ENCODE measurements at regions not wholly inside any gene's neighbourhood (a gene's known extent, or its start where the extent isn't known, plus 50 kb on each side); places are given as distances from the start of the nearest gene placed in this dataset.

DNA sequence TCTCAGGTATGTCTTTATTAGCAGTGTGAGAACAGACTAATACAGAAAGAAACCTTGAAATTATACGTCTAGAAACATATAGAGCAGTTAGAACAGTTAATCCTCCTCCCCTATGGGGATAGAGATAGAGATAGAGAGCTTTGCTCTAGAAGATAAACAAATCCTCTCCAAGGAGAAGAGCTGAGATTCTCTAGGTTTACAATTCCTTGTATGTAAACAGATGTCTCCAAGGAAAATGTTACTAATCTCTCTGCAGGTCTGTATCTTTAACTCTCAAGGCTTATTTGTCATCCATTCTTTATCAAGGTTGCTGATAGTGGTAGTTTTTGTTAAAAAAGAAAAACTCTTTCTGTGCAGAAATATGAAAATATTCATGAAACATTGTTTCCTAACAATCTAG is 282.1 kb upstream of the GIMD1 start:
- ChIA-PET POLR2A (no interaction called here), CTCF (no interaction called here)
- DNase-seq (ENCODE audit: extremely low spot score) = no peak
- no peak for TF ChIP-seq FOXK2 (IDR thresholded peaks at IDR 0.05)
- TF ChIP-seq HDGF (IDR thresholded peaks at IDR 0.05; ENCODE audit: borderline replicate concordance) = no peak
- no peak for TF ChIP-seq L3MBTL2 (conservative IDR thresholded peaks at IDR 0.05)
- no peak for TF ChIP-seq ARNT (IDR thresholded peaks at IDR 0.05)
- TF ChIP-seq FOXM1 (IDR thresholded peaks at IDR 0.05; ENCODE audit: borderline replicate concordance) = no peak
- no peak for TF ChIP-seq NFRKB (IDR thresholded peaks at IDR 0.05)
- TF ChIP-seq ZNF384 (IDR thresholded peaks at IDR 0.05) = no peak
- no peak for TF ChIP-seq LEF1 (IDR thresholded peaks at IDR 0.05; ENCODE audit: borderline replicate concordance)
- no peak for TF ChIP-seq CTBP1 (IDR thresholded peaks at IDR 0.05; ENCODE audit: borderline replicate concordance)
- no peak for TF ChIP-seq SUZ12 (IDR thresholded peaks at IDR 0.05)
- no peak for TF ChIP-seq ELF4 (IDR thresholded peaks at IDR 0.05)
- TF ChIP-seq BHLHE40 (IDR thresholded peaks at IDR 0.05; ENCODE audit: borderline replicate concordance) = no peak
- no peak for TF ChIP-seq FOXA1 (IDR thresholded peaks at IDR 0.05)
- no peak for TF ChIP-seq TARDBP (IDR thresholded peaks at IDR 0.05)
- TF ChIP-seq, protein P1, sequence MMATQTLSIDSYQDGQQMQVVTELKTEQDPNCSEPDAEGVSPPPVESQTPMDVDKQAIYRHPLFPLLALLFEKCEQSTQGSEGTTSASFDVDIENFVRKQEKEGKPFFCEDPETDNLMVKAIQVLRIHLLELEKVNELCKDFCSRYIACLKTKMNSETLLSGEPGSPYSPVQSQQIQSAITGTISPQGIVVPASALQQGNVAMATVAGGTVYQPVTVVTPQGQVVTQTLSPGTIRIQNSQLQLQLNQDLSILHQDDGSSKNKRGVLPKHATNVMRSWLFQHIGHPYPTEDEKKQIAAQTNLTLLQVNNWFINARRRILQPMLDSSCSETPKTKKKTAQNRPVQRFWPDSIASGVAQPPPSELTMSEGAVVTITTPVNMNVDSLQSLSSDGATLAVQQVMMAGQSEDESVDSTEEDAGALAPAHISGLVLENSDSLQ (IDR thresholded peaks at IDR 0.05) = no peak

DNA sequence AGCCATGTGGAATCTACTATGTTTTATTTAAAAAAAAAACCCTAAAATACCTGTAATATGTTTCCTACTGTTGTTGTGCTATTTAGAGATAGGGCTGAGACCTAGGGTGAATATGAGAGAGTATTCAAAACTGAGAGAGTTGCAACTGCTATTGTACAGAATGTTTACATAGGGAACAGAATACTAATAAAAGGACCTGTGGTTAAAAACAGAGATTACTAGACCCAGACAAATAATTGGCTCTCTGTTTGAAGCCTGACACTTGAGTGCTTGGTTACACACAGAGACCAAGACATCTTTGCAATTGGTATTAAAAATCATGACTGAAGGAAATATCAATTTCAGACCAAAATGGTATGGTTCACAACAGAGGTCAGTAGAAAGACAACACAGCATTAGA is 278.9 kb upstream of the GIMD1 start:
- POLR2A ChIA-PET = no interaction called here
- TF ChIP-seq NFRKB (IDR thresholded peaks at IDR 0.05) (no peak), FOXA1 (IDR thresholded peaks at IDR 0.05) (no peak), ELF4 (IDR thresholded peaks at IDR 0.05) (no peak), CTBP1 (IDR thresholded peaks at IDR 0.05; ENCODE audit: borderline replicate concordance) (no peak), SP1 (IDR thresholded peaks at IDR 0.05) (no peak), HDGF (IDR thresholded peaks at IDR 0.05; ENCODE audit: borderline replicate concordance) (no peak), L3MBTL2 (conservative IDR thresholded peaks at IDR 0.05) (no peak), ZNF384 (IDR thresholded peaks at IDR 0.05) (no peak), SUZ12 (IDR thresholded peaks at IDR 0.05) (no peak), FOXM1 (IDR thresholded peaks at IDR 0.05; ENCODE audit: borderline replicate concordance) (no peak), ARNT (IDR thresholded peaks at IDR 0.05) (no peak), TARDBP (IDR thresholded peaks at IDR 0.05) (no peak), BHLHE40 (IDR thresholded peaks at IDR 0.05; ENCODE audit: borderline replicate concordance) (no peak)
- TF ChIP-seq, protein P1 (IDR thresholded peaks at IDR 0.05) = no peak
- DNase-seq (ENCODE audit: extremely low spot score) = no peak

DNA sequence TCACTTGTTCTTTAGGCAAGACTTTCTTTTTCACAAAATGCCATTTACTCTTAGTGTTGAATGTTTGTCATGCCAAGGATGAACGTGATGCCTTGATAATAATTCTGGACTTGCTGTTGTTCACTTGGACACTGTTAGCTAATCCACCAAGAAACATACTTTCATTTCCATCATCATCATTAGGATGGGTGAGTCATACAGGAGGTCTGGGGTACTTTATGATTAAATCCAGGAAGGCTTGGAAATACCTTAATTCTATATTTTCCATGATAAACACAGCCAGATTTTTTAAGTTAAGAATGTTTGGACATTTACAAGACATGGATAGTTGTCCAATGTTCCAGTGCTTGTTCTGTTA is 260.7 kb upstream of the GIMD1 start:
- ChIA-PET CTCF (no interaction called here), POLR2A (no interaction called here)
- TF ChIP-seq L3MBTL2 (conservative IDR thresholded peaks at IDR 0.05) (no peak), HDGF (IDR thresholded peaks at IDR 0.05; ENCODE audit: borderline replicate concordance) (no peak), FOXA1 (IDR thresholded peaks at IDR 0.05) (no peak), ELF4 (IDR thresholded peaks at IDR 0.05) (no peak), CTBP1 (IDR thresholded peaks at IDR 0.05; ENCODE audit: borderline replicate concordance) (no peak), SP1 (IDR thresholded peaks at IDR 0.05) (no peak), ZNF384 (IDR thresholded peaks at IDR 0.05) (no peak), LEF1 (IDR thresholded peaks at IDR 0.05; ENCODE audit: borderline replicate concordance) (no peak), BHLHE40 (IDR thresholded peaks at IDR 0.05; ENCODE audit: borderline replicate concordance) (no peak), ARNT (IDR thresholded peaks at IDR 0.05) (no peak), FOXM1 (IDR thresholded peaks at IDR 0.05; ENCODE audit: borderline replicate concordance) (no peak)
- TF ChIP-seq, protein P1 (IDR thresholded peaks at IDR 0.05) = no peak
- no peak for DNase-seq (ENCODE audit: extremely low spot score)

More for the DNA sequence above, 278.9 kb upstream of the GIMD1 start:
- CTCF ChIA-PET = no interaction called here

DNA sequence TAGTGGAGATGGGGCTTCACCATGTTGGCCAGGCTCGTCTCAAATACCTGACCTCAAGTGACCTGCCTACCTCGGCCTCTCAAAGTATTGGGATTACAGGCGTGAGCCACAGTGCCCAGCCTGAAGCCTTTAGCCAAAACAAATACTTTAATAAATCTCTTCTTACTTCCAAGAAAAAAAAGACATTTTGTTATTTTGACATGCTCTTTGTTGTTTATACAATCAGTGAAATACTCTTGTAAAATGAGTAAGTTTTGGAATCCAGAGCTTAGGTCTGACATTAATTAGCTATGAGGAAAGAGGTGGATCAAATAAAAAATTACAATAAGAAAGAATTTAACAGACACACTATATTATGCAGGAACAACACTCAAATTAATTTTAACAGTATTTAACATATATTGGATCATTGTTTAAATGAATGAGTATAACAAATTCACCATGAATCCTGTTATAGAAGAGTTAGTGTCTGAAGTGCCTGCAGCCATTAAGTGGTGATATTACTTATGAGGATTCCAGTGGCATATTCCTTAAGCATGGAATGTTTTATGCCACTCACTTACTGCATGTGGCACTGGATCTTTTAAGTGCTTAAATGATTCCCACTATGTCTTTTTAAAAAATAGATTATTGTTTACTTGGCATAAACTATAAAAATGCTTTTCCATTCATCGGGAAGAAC is 260.1 kb upstream of the GIMD1 start:
- no peak for DNase-seq (ENCODE audit: extremely low spot score)
- ChIA-PET POLR2A (no interaction called here), CTCF (no interaction called here)
- TF ChIP-seq SP1 (IDR thresholded peaks at IDR 0.05) (no peak), ARNT (IDR thresholded peaks at IDR 0.05) (no peak), CTBP1 (IDR thresholded peaks at IDR 0.05; ENCODE audit: borderline replicate concordance) (no peak), SUZ12 (IDR thresholded peaks at IDR 0.05) (no peak), ZNF384 (IDR thresholded peaks at IDR 0.05) (no peak), LEF1 (IDR thresholded peaks at IDR 0.05; ENCODE audit: borderline replicate concordance) (no peak), L3MBTL2 (conservative IDR thresholded peaks at IDR 0.05) (no peak), ELF4 (IDR thresholded peaks at IDR 0.05) (no peak), TARDBP (IDR thresholded peaks at IDR 0.05) (no peak)
- TF ChIP-seq, protein P1 (IDR thresholded peaks at IDR 0.05) = no peak

DNA sequence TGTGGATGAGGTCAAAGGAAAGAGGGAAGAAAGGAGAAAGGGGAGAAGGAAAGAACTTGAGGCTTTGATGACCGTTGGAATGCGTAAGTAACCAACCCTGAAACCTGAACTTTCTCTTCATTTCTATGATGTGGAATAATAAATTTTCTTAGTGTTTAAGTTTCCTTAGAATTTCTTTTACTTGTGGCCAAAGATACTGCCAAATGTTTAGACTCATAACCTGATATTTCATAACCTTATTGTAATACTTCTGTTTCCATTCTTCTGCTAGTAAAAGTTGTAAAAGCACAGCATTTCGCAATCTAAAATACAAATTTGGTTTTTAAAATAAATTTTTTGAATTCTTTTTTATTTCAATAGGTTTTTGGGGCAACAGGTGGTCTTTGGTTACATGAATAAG is 258.5 kb upstream of the GIMD1 start:
- CTCF ChIA-PET = interaction anchor here (0.6 kb wide), 1 partner anchor 25 kb away, joined by 8 read pairs; no protein-coding TSS in a partner anchor
- no peak for DNase-seq (ENCODE audit: extremely low spot score)
- no peak for TF ChIP-seq ELF4 (IDR thresholded peaks at IDR 0.05)
- no peak for TF ChIP-seq HDGF (IDR thresholded peaks at IDR 0.05; ENCODE audit: borderline replicate concordance)
- no peak for TF ChIP-seq SP1 (IDR thresholded peaks at IDR 0.05)
- TF ChIP-seq FOXA1 (IDR thresholded peaks at IDR 0.05) = no peak
- TF ChIP-seq TARDBP (IDR thresholded peaks at IDR 0.05) = no peak
- no peak for TF ChIP-seq FOXK2 (IDR thresholded peaks at IDR 0.05)
- TF ChIP-seq FOXM1 (IDR thresholded peaks at IDR 0.05; ENCODE audit: borderline replicate concordance) = no peak
- POLR2A ChIA-PET = no interaction called here
